B cell (primary cell): ENCODE measurements at regions not wholly inside any gene's neighbourhood (a gene's known extent, or its start where the extent isn't known, plus 50 kb on each side); places are given as distances from the start of the nearest gene placed in this dataset.

Experiments used
- ATAC-seq: fragments of 200-7000 bp; cut with Tn5 transposase; one replicate; pipeline ENCODE4 v1.10.0; 2021; ENCODE audit warnings: low read depth, mild to moderate bottlenecking, moderate number of reproducible peaks, moderate library complexity
- CTCF ChIA-PET: fragments of 350-600 bp; sonication (Branson Sonifier 250); formaldehyde crosslinking; loops from one replicate; lab custom pipeline; 2021; ENCODE audit warnings: antibody characterized with exemption, inconsistent platforms; lab: Charles Lee
- POLR2A ChIA-PET: fragments of 350-600 bp; sonication (Branson Sonifier 250); formaldehyde crosslinking; loops from one replicate; lab custom pipeline; 2021; ENCODE audit warnings: antibody characterized with exemption; lab: Charles Lee
- DNase-seq: peaks from one replicate; pipeline ENCODE4 v3.0.0; 2013
- H2AFZ ChIP-seq: 2 replicates; pipeline ENCODE4 v1.6.1; 2012; ENCODE audit warnings: mild to moderate bottlenecking, low read depth, low read length; ENCODE audit not compliant: insufficient read depth, poor library complexity, severe bottlenecking
- H3K27ac ChIP-seq, 2 donors: 1 replicate in 1 of 2; 2 replicates in 1 of 2; pipeline ENCODE4 v1.5.1; 2012 to 2013; ENCODE audit warnings: low read length in 2 of 2, mild to moderate bottlenecking in 2 of 2, moderate library complexity in 1 of 2
- H3K27me3 ChIP-seq, 4 experiments: fragments of 200-600 bp in 1 of 4; sonication (generic) in 1 of 4; replicated peaks in 1 of 4; 1 replicate in 2 of 4; 2 replicates in 2 of 4; pipeline versions ENCODE4 v1.6.1 to v1.7.0; 2013 to 2016; ENCODE audit warnings: low read length in 3 of 4, mild to moderate bottlenecking in 2 of 4, mixed read lengths in 1 of 4, moderate library complexity in 1 of 4; ENCODE audit not compliant: insufficient read depth in 4 of 4, control insufficient read depth in 3 of 4; ENCODE audit errors: control extremely low read depth in 1 of 4
- H3K36me3 ChIP-seq, 2 experiments: replicated peaks in 1 of 2; 1 replicate in 1 of 2; 2 replicates in 1 of 2; pipeline versions ENCODE4 v1.6.1 to v1.7.1; 2013; ENCODE audit warnings: low read length in 1 of 2; ENCODE audit not compliant: insufficient read depth in 2 of 2, control insufficient read depth in 1 of 2; ENCODE audit errors: control extremely low read depth in 1 of 2, extremely low read depth in 1 of 2
- H3K4me1 ChIP-seq, 2 donors: fragments of 200-600 bp in 1 of 2; sonication (generic) in 1 of 2; 1 replicate in 1 of 2; 2 replicates in 1 of 2; pipeline versions ENCODE4 v1.5.1 to v1.6.1; 2013 to 2017; ENCODE audit warnings: low read length in 2 of 2; ENCODE audit not compliant: control insufficient read depth in 2 of 2, insufficient read depth in 2 of 2
- H3K4me2 ChIP-seq: replicated peaks from 2 replicates; pipeline ENCODE3; 2012; ENCODE audit warnings: mild to moderate bottlenecking, low read depth, low read length; ENCODE audit not compliant: poor library complexity, severe bottlenecking
- H3K4me3 ChIP-seq, 5 experiments: fragments of 200-600 bp in 1 of 5; sonication (generic) in 1 of 5; 1 replicate in 3 of 5; 2 replicates in 2 of 5; pipeline versions ENCODE4 v1.5.1 to v1.7.0; 2011 to 2016; ENCODE audit warnings: low read length in 4 of 5, mild to moderate bottlenecking in 4 of 5, low read depth in 2 of 5, control low read depth in 1 of 5, moderate library complexity in 1 of 5; ENCODE audit not compliant: insufficient read depth in 1 of 5; ENCODE audit errors: control extremely low read depth in 1 of 5, extremely low read depth in 1 of 5
- H3K79me2 ChIP-seq: fragments of 200-600 bp; sonication (generic); one replicate; pipeline ENCODE4 v1.6.0; 2016; ENCODE audit warnings: low read length; ENCODE audit not compliant: control insufficient read depth, insufficient read depth
- H3K9ac ChIP-seq: fragments of 200-600 bp; sonication (generic); 2 replicates; pipeline ENCODE4 v1.6.1; 2017; ENCODE audit warnings: mild to moderate bottlenecking, low read length, moderate library complexity
- H3K9me3 ChIP-seq, 3 donors: one replicate each; pipeline versions ENCODE4 v1.6.1 to v1.7.1; 2013; ENCODE audit warnings: low read length in 2 of 3; ENCODE audit not compliant: control insufficient read depth in 2 of 3, insufficient read depth in 1 of 3; ENCODE audit errors: control extremely low read depth in 1 of 3
- H4K20me1 ChIP-seq: 2 replicates; pipeline ENCODE4 v1.6.0; 2012; ENCODE audit warnings: mild to moderate bottlenecking, low read length; ENCODE audit not compliant: insufficient read depth, control insufficient read depth, poor library complexity, severe bottlenecking
- H3K27ac Mint-ChIP-seq: one replicate; pipeline ENCODE4 v1.8.0; 2021; ENCODE audit warnings: mixed read lengths
- H3K27me3 Mint-ChIP-seq: one replicate; pipeline ENCODE4 v1.8.0; 2021; ENCODE audit warnings: mixed read lengths
- H3K4me1 Mint-ChIP-seq: one replicate; pipeline ENCODE4 v1.8.0; 2021; ENCODE audit warnings: mixed read lengths
- H3K4me3 Mint-ChIP-seq: one replicate; pipeline ENCODE4 v1.8.0; 2021; ENCODE audit warnings: mixed read lengths
- H3K9me3 Mint-ChIP-seq: one replicate; pipeline ENCODE4 v1.8.0; 2022; ENCODE audit warnings: mixed read lengths; ENCODE audit not compliant: insufficient read depth
- CTCF ChIP-seq: fragments of 200-600 bp; IDR thresholded peaks from one replicate; pipeline ENCODE4 v1.8.0; 2022; ENCODE audit warnings: antibody characterized with exemption, mild to moderate bottlenecking
- EZH2 ChIP-seq: IDR thresholded peaks from 2 replicates; pipeline ENCODE4 v1.6.1; 2012; ENCODE audit warnings: borderline replicate concordance, low read depth, mild to moderate bottlenecking, moderate library complexity, low read length; ENCODE audit not compliant: insufficient read depth, poor library complexity, severe bottlenecking
- WGBS: methylation state at CpG from one replicate; pipeline ENCODE4 v1.1.5; 2013; ENCODE audit warnings: missing lambda C conversion rate; ENCODE audit not compliant: insufficient coverage; 5-methylcytosine and 5-hydroxymethylcytosine counted together
- intact Hi-C: fragments of 100-400 bp; cut with micrococcal nuclease; formaldehyde crosslinking; loops from one replicate; pipeline ENCODE4 v1.10.0; 2022

GRCh38 chr16:55999683-56000082 lies 124.5 kb upstream of the CES5A start:
- intact Hi-C loops, result no loop called here
- no peaks in the 10 kb centered on the region for H3K27me3 ChIP-seq
- H3K79me2 ChIP-seq, result no peaks in the 10 kb centered on the region
- ChIA-PET CTCF (no interaction called here), POLR2A (no interaction called here)
- H3K27ac Mint-ChIP-seq, result no peak overlapping the region
- no peaks in the 10 kb centered on the region for H3K36me3 ChIP-seq
- H3K4me1 ChIP-seq, result no peaks in the 10 kb centered on the region
- H3K27ac ChIP-seq, result no peak overlapping the region
- TF ChIP-seq EZH2, result no peak
- no peak for TF ChIP-seq CTCF
- peaks cover 7% of the 10 kb centered on the region for H3K9me3 Mint-ChIP-seq
- peaks cover 0 to 3% (median 1%) of the 10 kb centered on the region in 3 donors for H3K9me3 ChIP-seq
- WGBS, result no CpG with 5 or more reads among the region's 1 CpG
- H3K4me3 ChIP-seq, result no peak overlapping the region
- H3K4me2 ChIP-seq, result no peak overlapping the region
- no peaks in the 10 kb centered on the region for H4K20me1 ChIP-seq
- peaks cover 20% of the 10 kb centered on the region for H3K27me3 Mint-ChIP-seq
- no peak overlapping the region for H3K9ac ChIP-seq
- no peak overlapping the region for H3K4me3 Mint-ChIP-seq
- no peak overlapping the region for H2AFZ ChIP-seq
- ATAC-seq (no peak), DNase-seq (no peak)
- no peaks in the 10 kb centered on the region for H3K4me1 Mint-ChIP-seq

GRCh38 chr16:55993088-55993487 lies 117.9 kb upstream of the CES5A start:
- CTCF ChIA-PET, result no interaction called here
- Mint-ChIP-seq H3K9me3 (peaks cover 3% of the 10 kb centered on the region), H3K4me1 (no peaks in the 10 kb centered on the region), H3K4me3 (no peak overlapping the region), H3K27ac (no peak overlapping the region), H3K27me3 (peaks cover 20% of the 10 kb centered on the region)
- Histone ChIP-seq H3K36me3 (no peaks in the 10 kb centered on the region), H3K9ac (no peak overlapping the region), H3K4me2 (no peak overlapping the region), H2AFZ (no peak overlapping the region), H3K9me3 (peaks cover 0 to 12% (median 2%) of the 10 kb centered on the region in 3 donors), H3K4me3 (no peak overlapping the region), H3K79me2 (no peaks in the 10 kb centered on the region), H3K27me3 (peaks cover 0 to 6% (median 0%) of the 10 kb centered on the region in 4 experiments), H3K4me1 (no peaks in the 10 kb centered on the region), H3K27ac (no peak overlapping the region), H4K20me1 (no peaks in the 10 kb centered on the region)
- no peak for ATAC-seq
- TF ChIP-seq CTCF, result no peak
- TF ChIP-seq EZH2, result no peak
- WGBS, result no CpG with 5 or more reads among the region's 3 CpGs
- POLR2A ChIA-PET, result no interaction called here
- no peak for DNase-seq
- intact Hi-C loops, result no loop called here
